ENCODE measurements at regions not wholly inside any gene's neighbourhood (a gene's known extent, or its start where the extent isn't known, plus 50 kb on each side); places are given as distances from the start of the nearest gene placed in this dataset.

DNA sequence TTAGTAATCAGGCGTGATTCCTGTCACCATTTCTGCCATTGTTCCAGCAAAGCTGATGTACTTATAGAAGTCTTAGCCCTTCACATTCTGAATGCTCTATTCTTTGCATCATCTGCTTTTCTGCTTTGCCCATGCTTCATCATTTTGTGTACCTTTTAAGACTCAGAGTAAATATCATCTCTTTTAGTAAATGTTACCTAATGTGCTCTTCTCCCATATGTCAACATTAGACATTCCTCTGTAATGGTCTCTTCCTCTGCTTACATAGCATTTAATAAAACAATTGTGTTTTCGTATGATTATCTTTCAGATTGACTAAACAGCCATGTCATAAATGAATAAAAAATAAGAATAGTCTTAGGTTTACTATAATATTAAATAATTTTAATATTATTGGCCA lies 719.6 kb upstream of the GRM3 start:
- TF ChIP-seq YY1 (IDR thresholded peaks at IDR 0.05; ENCODE audit: insufficient read depth, insufficient read length) (no peak), ZNF274 (IDR thresholded peaks at IDR 0.05; ENCODE audit: low read depth, low read length) (no peak)
